HEK293T (cell line): ENCODE measurements at regions not wholly inside any gene's neighbourhood (a gene's known extent, or its start where the extent isn't known, plus 50 kb on each side); places are given as distances from the start of the nearest gene placed in this dataset.

Experiments used
- BHLHE40 ChIP-seq: fragments of 450-650 bp; IDR thresholded peaks from 2 replicates; pipeline ENCODE4 v1.6.1; 2016; ENCODE audit warnings: mild to moderate bottlenecking, moderate library complexity, borderline replicate concordance
- CTBP1 ChIP-seq: fragments of 450-650 bp; IDR thresholded peaks from 2 replicates; pipeline ENCODE4 v1.6.1; 2016; ENCODE audit warnings: borderline replicate concordance
- ELF4 ChIP-seq: fragments of 450-650 bp; IDR thresholded peaks from 2 replicates; pipeline ENCODE4 v1.6.1; 2017; ENCODE audit warnings: antibody characterized with exemption
- FOXA1 ChIP-seq: fragments of 450-650 bp; IDR thresholded peaks from 2 replicates; pipeline ENCODE4 v1.6.1; 2016; ENCODE audit warnings: mild to moderate bottlenecking
- FOXK2 ChIP-seq: fragments of 450-650 bp; IDR thresholded peaks from 2 replicates; pipeline ENCODE4 v1.6.1; 2016; ENCODE audit warnings: mild to moderate bottlenecking
- FOXM1 ChIP-seq: fragments of 450-650 bp; IDR thresholded peaks from 2 replicates; pipeline ENCODE4 v1.6.1; 2017; ENCODE audit warnings: mild to moderate bottlenecking, borderline replicate concordance
- HDGF ChIP-seq: fragments of 450-650 bp; IDR thresholded peaks from 2 replicates; pipeline ENCODE4 v1.6.1; 2017; ENCODE audit warnings: antibody characterized with exemption, borderline replicate concordance
- NFRKB ChIP-seq: fragments of 450-650 bp; IDR thresholded peaks from 2 replicates; pipeline ENCODE4 v1.6.1; 2016; ENCODE audit warnings: mild to moderate bottlenecking, moderate library complexity
- SP1 ChIP-seq: fragments of 450-650 bp; IDR thresholded peaks from 2 replicates; pipeline ENCODE4 v1.6.1; 2017
- SUZ12 ChIP-seq: fragments of 450-650 bp; IDR thresholded peaks from 2 replicates; pipeline ENCODE4 v1.6.1; 2016; ENCODE audit warnings: mild to moderate bottlenecking
- TARDBP ChIP-seq: fragments of 450-650 bp; IDR thresholded peaks from 2 replicates; pipeline ENCODE4 v1.6.1; 2016
- ZNF384 ChIP-seq: fragments of 450-650 bp; IDR thresholded peaks from 2 replicates; pipeline ENCODE4 v1.6.1; 2016

GRCh38 chr6:88402909-88403308 lies 236.8 kb upstream of the CNR1 start:
- no peak for TF ChIP-seq FOXK2
- TF ChIP-seq CTBP1, result no peak
- TF ChIP-seq ELF4, result no peak
- no peak for TF ChIP-seq SP1
- TF ChIP-seq FOXA1, result no peak
- no peak for TF ChIP-seq NFRKB
- TF ChIP-seq SUZ12, result no peak
- no peak for TF ChIP-seq HDGF
- TF ChIP-seq BHLHE40, result no peak
- TF ChIP-seq TARDBP, result no peak
- TF ChIP-seq FOXM1, result no peak
- no peak for TF ChIP-seq ZNF384
